ENCODE measurements at regions not wholly inside any gene's neighbourhood (a gene's known extent, or its start where the extent isn't known, plus 50 kb on each side); places are given as distances from the start of the nearest gene placed in this dataset.
"Not testable (repeated sequence)": the region's sequence is repeated elsewhere in the genome, so short reads cannot be mapped to it uniquely, and the experiment has no call there.

DNA sequence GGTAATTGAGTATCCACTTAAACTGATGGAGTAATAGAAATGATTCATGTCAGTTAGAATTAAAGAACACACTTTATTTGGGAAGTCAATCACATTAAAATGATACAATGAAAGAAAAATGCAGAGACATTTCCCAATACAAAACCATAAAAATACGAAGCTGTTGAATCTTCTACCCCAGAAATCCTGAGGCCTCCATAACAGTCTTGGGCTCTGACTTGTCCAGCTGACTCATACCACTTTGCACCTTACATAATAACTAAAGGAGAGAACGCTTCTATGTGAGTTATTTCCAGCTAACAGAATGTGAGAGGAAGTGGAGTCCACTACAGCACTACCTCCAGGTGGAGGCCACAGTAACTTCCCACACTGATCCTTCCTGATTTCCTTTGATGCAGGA is 305.0 kb downstream of the MRPS30 start:
- no peak overlapping the region for H3K27ac Mint-ChIP-seq
- H3K36me3 Mint-ChIP-seq (ENCODE audit: low read depth) = no peaks in the 10 kb centered on the region
- DNase-seq = no peak
- H3K4me1 Mint-ChIP-seq = no peaks in the 10 kb centered on the region
- H3K9me3 Mint-ChIP-seq (ENCODE audit: low read depth) = peaks cover 9% of the 10 kb centered on the region
- CTCF ChIA-PET = no interaction called here
- no peaks in the 10 kb centered on the region for H3K27me3 Mint-ChIP-seq
- POLR2A ChIA-PET = no interaction called here
- intact Hi-C loops (cut with DNase I, micrococcal nuclease) = no loop called here
- H3K4me3 Mint-ChIP-seq = no peak overlapping the region
- no peak for ATAC-seq

DNA sequence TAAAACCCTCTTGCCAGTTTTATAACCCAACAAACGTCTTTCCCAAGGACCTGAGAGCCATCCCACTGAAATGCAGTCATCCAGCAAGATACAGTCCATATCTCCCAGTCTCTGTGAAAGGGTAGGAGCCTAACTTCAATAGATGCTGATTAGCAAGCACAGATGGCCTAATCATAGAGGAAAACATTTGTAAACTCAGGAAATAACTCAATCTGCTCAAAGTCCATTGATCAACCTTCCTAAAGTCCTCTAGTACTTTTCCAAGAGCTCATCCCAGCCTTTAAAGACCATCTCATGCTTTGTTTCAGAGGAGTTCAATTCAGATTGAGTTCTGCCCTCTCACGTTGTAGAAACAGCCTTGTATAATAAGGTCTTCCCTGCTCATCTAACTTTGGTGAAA is 324.2 kb downstream of the MRPS30 start:
- Mint-ChIP-seq H3K36me3 (ENCODE audit: low read depth) (no peaks in the 10 kb centered on the region), H3K27me3 (no peaks in the 10 kb centered on the region), H3K27ac (no peak overlapping the region), H3K9me3 (ENCODE audit: low read depth) (peaks cover 11% of the 10 kb centered on the region), H3K4me1 (no peaks in the 10 kb centered on the region), H3K4me3 (no peak overlapping the region)
- ChIA-PET POLR2A (no interaction called here), CTCF (no interaction called here)
- ATAC-seq = no peak
- intact Hi-C loops (cut with DNase I, micrococcal nuclease) = no loop called here
- DNase-seq = no peak

DNA sequence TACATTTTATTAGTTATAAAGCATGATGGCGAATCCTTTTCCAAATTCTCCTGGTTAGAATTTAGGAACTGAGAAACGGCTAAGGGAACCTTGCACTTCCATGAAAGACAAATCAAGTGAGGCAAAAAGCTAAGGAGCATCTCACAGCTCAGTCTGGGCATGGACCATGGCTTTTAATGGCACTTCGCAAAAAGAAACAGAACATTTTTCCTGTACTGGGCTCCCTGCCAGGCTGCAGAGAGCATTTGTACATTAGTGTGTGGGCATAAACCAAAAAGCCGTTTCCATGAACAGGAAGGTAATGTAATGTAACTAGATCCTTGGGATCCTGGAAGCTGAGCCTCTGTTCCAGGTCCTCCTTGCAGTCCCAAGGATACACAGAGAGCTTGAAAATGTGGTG is 354.2 kb downstream of the MRPS30 start:
- intact Hi-C loops (cut with DNase I, micrococcal nuclease) = no loop called here
- ChIA-PET POLR2A (no interaction called here), CTCF (no interaction called here)
- Mint-ChIP-seq H3K4me1 (no peaks in the 10 kb centered on the region), H3K9me3 (ENCODE audit: low read depth) (peaks cover 11% of the 10 kb centered on the region), H3K4me3 (no peak overlapping the region), H3K27me3 (no peaks in the 10 kb centered on the region), H3K27ac (no peak overlapping the region), H3K36me3 (ENCODE audit: low read depth) (no peaks in the 10 kb centered on the region)
- no peak for ATAC-seq
- DNase-seq = no peak

DNA sequence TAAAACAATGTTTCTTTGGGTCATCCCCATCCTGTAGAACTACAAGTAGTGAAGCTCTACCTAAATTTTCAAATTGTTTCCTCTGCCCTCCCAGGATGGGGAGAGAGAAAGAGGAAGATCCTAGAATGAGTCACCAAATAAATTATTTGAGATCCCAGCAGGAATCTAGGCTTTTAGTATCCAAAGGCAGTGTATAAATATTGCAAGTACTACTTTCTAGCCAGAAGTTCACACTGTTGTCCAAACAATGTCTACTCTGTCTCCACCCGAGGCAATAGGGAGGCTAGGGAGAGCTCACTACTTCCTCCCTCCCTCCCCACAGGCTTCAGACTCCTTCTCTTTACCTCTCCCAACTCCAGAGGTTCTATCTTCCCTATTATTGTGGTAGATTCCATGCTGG is 362.8 kb downstream of the MRPS30 start:
- ATAC-seq = no peak
- POLR2A ChIA-PET = no interaction called here

DNA sequence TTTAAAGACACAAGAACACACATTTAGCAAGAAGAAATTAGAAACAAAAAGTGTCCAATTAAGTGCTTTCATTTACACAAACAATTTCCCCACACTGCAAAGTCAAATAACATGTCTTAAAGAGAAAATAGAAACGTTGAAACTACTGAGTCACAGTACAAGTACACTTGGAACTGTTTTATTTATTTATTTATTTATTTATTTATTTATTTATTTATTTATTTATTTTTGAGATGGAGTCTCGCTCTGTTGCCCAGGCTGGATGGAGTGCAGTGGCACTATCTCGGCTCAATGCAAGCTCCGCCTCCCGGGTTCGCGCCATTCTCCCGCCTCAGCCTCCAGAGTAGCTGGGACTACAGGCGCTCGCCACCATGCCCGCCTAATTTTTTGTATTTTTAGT is 363.9 kb downstream of the MRPS30 start:
- DNase-seq; ATAC-seq; H3K4me1 Mint-ChIP-seq; intact Hi-C loops (cut with DNase I, micrococcal nuclease); H3K27me3 Mint-ChIP-seq; CTCF ChIA-PET; POLR2A ChIA-PET; H3K36me3 Mint-ChIP-seq (ENCODE audit: low read depth); H3K4me3 Mint-ChIP-seq; H3K27ac Mint-ChIP-seq; H3K9me3 Mint-ChIP-seq (ENCODE audit: low read depth): not testable (repeated sequence)

More for the DNA sequence above, 362.8 kb downstream of the MRPS30 start:
- DNase-seq = no peak
- Mint-ChIP-seq H3K4me1 (no peaks in the 10 kb centered on the region), H3K27ac (no peak overlapping the region), H3K4me3 (no peak overlapping the region), H3K27me3 (no peaks in the 10 kb centered on the region), H3K36me3 (ENCODE audit: low read depth) (no peaks in the 10 kb centered on the region), H3K9me3 (ENCODE audit: low read depth) (peaks cover 2% of the 10 kb centered on the region)
- CTCF ChIA-PET = no interaction called here
- intact Hi-C loops (cut with DNase I, micrococcal nuclease) = no loop called here

DNA sequence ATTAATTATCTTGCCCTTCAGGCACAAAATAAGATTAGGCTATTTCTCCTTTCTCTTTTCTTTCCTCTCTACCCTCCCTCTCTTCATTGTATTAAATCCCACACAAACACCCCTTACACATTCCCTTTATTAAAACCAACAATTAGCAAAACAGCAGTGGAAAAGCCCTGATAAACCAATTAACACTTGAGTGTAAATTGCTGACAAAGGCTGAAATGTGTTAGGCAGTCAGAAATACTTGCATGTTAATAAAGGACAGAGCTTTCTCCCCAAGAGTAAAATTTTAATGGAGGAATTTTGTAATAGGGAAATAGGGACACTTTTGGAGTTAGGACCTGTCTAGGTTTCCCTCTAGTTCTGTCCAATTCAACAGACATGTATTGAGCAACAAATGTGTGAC is 370.9 kb downstream of the MRPS30 start:
- ChIA-PET CTCF (no interaction called here), POLR2A (no interaction called here)
- H3K4me3 Mint-ChIP-seq = no peak overlapping the region
- peaks cover 17% of the 10 kb centered on the region for H3K9me3 Mint-ChIP-seq (ENCODE audit: low read depth)
- no peak for ATAC-seq
- no peaks in the 10 kb centered on the region for H3K4me1 Mint-ChIP-seq
- intact Hi-C loops (cut with DNase I, micrococcal nuclease) = no loop called here
- no peaks in the 10 kb centered on the region for H3K27me3 Mint-ChIP-seq
- no peaks in the 10 kb centered on the region for H3K36me3 Mint-ChIP-seq (ENCODE audit: low read depth)
- no peak overlapping the region for H3K27ac Mint-ChIP-seq
- DNase-seq = no peak

DNA sequence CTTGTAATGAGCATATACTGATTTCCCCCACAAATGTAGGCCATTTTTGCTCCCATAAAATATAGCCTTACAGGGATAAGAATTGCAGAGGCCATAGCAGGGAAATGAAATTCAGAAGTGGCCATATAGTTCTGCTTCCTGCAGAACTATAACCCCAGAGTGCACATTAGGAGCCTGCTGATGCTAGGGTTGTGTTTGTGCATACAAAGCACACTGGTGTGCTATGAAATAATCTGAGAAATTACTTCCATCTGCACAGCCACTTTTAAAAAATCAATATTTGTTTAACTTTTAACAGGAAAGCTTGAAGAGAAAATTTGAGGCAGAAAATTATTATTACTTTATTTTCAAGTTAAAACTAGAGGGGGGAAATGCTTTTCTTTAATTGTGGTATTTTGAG is 380.3 kb downstream of the MRPS30 start:
- ATAC-seq (no peak), DNase-seq (no peak)
- intact Hi-C loops (cut with DNase I, micrococcal nuclease) = no loop called here
- POLR2A ChIA-PET = no interaction called here
- H3K27me3 Mint-ChIP-seq = no peaks in the 10 kb centered on the region
- H3K4me3 Mint-ChIP-seq = no peak overlapping the region
- H3K27ac Mint-ChIP-seq = no peak overlapping the region
- H3K36me3 Mint-ChIP-seq (ENCODE audit: low read depth) = no peaks in the 10 kb centered on the region
- H3K4me1 Mint-ChIP-seq = no peaks in the 10 kb centered on the region
- CTCF ChIA-PET = no interaction called here
- H3K9me3 Mint-ChIP-seq (ENCODE audit: low read depth) = peaks cover 9% of the 10 kb centered on the region

DNA sequence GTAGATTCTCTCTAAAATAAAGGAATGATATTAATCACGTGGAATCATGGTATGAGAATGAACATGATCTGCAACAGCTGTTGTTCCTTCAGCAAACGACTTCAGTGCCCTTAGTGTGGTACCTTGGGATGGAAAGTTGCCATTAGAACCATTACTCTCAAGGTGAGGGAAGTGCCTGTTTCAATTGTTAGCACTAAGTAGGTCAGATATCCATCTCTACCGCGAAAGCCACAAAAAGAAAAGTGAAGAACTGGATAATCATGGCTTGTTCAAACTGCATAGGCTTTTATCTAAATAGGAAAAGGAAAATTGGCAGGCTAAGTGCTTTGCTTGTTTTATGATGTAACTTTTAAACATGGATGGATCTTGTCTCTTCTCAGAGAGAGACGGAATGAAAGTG is 380.7 kb downstream of the MRPS30 start:
- Mint-ChIP-seq H3K4me3 (no peak overlapping the region), H3K4me1 (no peaks in the 10 kb centered on the region), H3K9me3 (ENCODE audit: low read depth) (peaks cover 7% of the 10 kb centered on the region), H3K36me3 (ENCODE audit: low read depth) (no peaks in the 10 kb centered on the region), H3K27ac (no peak overlapping the region), H3K27me3 (no peaks in the 10 kb centered on the region)
- ATAC-seq (no peak), DNase-seq (no peak)
- CTCF ChIA-PET = no interaction called here
- intact Hi-C loops (cut with DNase I, micrococcal nuclease) = no loop called here
- POLR2A ChIA-PET = no interaction called here

DNA sequence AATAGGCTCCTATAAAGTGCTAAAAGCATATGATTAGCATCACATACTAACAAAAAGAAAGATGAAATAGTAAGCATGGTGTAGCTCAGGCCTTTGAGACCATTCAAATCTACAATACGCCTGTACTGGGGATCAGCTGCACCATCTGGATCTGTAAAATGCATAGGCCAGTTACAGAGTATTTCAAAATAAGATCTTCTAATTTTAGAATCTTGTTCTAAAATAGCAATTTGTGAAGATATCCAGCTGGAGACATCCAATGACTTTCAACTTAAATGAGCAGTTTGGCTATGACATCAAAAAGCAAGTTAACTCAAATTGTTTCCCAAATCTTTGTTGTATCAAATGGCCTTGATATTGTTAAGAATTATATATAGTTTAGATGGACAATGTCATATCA is 386.3 kb downstream of the MRPS30 start:
- no peak overlapping the region for H3K4me3 Mint-ChIP-seq
- intact Hi-C loops (cut with DNase I, micrococcal nuclease) = no loop called here
- peaks cover 9% of the 10 kb centered on the region for H3K9me3 Mint-ChIP-seq (ENCODE audit: low read depth)
- POLR2A ChIA-PET = no interaction called here
- H3K27me3 Mint-ChIP-seq = no peaks in the 10 kb centered on the region
- CTCF ChIA-PET = no interaction called here
- DNase-seq (no peak), ATAC-seq (no peak)
- no peak overlapping the region for H3K27ac Mint-ChIP-seq
- no peaks in the 10 kb centered on the region for H3K36me3 Mint-ChIP-seq (ENCODE audit: low read depth)
- H3K4me1 Mint-ChIP-seq = no peaks in the 10 kb centered on the region
